ENCODE measurements at regions not wholly inside any gene's neighbourhood (a gene's known extent, or its start where the extent isn't known, plus 50 kb on each side); places are given as distances from the start of the nearest gene placed in this dataset.

DNA sequence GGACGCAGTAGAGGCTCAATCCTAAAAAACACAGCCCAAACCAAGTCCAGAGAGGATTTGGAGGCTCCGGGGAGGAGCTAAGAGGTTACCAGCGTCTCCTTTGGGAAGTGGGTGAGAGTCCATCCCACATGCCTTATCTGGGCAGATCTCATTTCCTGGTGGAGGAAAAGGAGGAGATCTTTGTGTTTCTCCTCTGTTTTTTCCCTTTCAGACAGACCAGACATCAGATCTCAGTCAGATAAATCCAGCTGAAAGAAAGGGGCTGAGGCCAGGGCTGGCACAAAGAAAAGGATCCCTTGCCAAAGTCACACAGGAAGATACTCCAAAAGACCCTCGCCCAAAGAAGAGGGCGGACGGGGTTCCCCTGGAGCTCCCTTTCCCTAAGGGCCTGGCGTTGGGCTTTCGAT lies 58.3 kb upstream of the COMTD1 start:
- no peak for DNase-seq

GRCh38 chr10:75293446-75293820 lies 57.7 kb upstream of the COMTD1 start:
- peak in 1 of 3 experiments; percentile 7 for DNase-seq

- no peak for DNase-seq
Observed at GRCh38 chr10:75292794-75293445, 57.2 kb upstream of the COMTD1 start.

DNA sequence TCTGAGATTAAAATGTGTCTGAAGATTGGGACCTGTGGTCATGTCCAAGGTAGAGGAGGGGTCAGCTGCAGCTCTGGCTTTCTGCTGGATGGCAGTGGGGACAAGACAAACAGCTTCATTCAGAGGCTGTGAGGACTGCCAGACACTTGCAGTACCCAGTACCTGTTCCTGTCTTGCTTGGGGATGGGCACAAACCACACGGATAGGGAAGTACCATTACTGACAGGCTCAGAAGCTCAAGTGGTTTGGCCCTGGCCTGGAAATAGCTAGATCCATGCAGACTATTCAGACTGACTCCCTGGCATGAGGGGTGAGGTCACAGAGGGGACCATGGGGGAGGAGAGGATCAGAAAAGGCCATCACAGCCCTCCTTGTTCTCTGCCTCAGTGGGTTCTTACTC lies 56.0 kb upstream of the COMTD1 start:
- no peak for DNase-seq

DNA sequence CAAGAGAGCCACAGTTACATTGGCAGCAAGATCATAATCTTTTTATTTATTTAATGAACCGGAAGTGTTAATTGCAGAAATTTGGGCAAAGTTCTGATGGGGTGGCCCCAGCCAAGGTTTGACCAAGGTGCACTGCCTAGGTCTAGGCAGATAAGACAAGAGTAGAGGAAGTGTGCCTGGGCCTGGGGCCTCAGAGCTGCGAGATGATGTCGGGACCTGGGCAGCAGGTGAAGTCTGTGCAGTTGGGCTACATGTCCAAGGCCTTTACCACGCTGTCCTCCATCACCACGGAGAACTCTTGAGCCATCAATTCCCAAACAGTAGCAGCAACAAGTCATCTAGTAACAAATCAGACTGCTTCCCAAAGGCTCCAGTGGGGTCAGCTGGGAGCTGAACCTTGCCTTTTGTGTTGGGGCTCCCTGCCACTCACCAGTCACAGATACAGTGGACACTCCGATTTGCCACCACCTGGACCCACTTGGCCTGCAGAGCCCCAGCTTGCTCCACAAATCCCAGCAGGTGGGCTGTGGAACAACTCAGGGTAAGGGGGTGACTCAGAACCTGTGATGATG lies 52.5 kb upstream of the COMTD1 start:
- no peak for DNase-seq

GRCh38 chr10:75287697-75288096 lies 51.9 kb upstream of the COMTD1 start:
- no peak for DNase-seq

DNA sequence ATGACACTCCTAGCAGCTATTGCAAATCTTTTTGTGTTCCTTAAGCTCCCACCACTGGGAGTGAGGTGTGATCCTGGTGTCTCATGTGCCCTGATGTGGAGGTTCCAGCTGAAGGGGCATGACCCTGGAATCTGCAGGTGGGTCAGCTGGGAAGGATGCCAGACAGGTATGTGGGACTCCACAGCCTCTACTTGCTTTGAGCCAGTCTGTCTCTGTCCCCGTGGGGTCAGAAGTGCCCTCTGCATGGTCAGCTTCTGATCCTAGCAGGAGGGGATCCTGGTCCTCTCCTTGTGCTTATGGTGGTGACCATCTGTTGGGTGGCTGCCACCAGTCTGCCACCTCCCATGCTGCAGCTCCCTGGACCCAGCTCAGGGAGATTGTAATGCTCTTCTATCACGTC lies 51.1 kb upstream of the COMTD1 start:
- no peak for DNase-seq

All from NCI-H1417 (cell line).